ENCODE measurements at regions not wholly inside any gene's neighbourhood (a gene's known extent, or its start where the extent isn't known, plus 50 kb on each side); places are given as distances from the start of the nearest gene placed in this dataset.

DNA sequence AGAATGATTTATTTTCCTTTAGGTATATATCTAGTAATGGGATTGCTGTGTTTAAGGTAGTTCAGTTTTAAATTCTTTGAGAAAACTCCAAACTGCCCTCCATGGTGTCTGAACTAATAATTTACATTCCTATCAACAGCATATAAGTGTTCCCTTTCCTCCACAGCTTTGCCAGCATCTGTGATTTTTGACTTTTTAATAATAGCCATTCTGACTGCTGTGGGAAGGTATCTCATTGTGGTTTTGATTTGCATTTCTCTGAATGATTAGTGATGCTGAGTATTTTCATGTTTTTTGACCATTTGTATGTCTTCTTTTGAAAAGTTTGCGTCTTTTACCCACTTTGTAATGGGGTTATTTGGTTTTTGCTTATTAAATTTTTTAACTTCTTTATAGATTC is 571.6 kb upstream of the CCDC54 start:
- no peak for DNase-seq (ENCODE audit: low read depth)
- H3K4me3 ChIP-seq (ENCODE audit: low read depth, low read length): no peak overlapping the region
- TF ChIP-seq, protein P1, sequence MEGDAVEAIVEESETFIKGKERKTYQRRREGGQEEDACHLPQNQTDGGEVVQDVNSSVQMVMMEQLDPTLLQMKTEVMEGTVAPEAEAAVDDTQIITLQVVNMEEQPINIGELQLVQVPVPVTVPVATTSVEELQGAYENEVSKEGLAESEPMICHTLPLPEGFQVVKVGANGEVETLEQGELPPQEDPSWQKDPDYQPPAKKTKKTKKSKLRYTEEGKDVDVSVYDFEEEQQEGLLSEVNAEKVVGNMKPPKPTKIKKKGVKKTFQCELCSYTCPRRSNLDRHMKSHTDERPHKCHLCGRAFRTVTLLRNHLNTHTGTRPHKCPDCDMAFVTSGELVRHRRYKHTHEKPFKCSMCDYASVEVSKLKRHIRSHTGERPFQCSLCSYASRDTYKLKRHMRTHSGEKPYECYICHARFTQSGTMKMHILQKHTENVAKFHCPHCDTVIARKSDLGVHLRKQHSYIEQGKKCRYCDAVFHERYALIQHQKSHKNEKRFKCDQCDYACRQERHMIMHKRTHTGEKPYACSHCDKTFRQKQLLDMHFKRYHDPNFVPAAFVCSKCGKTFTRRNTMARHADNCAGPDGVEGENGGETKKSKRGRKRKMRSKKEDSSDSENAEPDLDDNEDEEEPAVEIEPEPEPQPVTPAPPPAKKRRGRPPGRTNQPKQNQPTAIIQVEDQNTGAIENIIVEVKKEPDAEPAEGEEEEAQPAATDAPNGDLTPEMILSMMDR (IDR thresholded peaks at IDR 0.05; ENCODE audit: control insufficient read depth, extremely low read depth, insufficient read depth): no peak

GRCh38 chr3:106806964-106807363 is 570.3 kb upstream of the CCDC54 start:
- no peak overlapping the region for H3K4me3 ChIP-seq (ENCODE audit: low read depth, low read length)
- DNase-seq (ENCODE audit: low read depth): no peak
- TF ChIP-seq, protein P1 (IDR thresholded peaks at IDR 0.05; ENCODE audit: control insufficient read depth, extremely low read depth, insufficient read depth): no peak

- TF ChIP-seq, protein P1 (IDR thresholded peaks at IDR 0.05; ENCODE audit: control insufficient read depth, extremely low read depth, insufficient read depth): no peak
- no peak for DNase-seq (ENCODE audit: low read depth)
- H3K4me3 ChIP-seq (ENCODE audit: low read depth, low read length): no peak overlapping the region
Observed at GRCh38 chr3:106809041-106809440, 568.2 kb upstream of the CCDC54 start.

GRCh38 chr3:106809623-106810299 is 567.5 kb upstream of the CCDC54 start:
- DNase-seq (ENCODE audit: low read depth): no peak
- TF ChIP-seq, protein P1 (IDR thresholded peaks at IDR 0.05; ENCODE audit: control insufficient read depth, extremely low read depth, insufficient read depth): no peak
- no peak overlapping the region for H3K4me3 ChIP-seq (ENCODE audit: low read depth, low read length)

- no peak overlapping the region for H3K4me3 ChIP-seq (ENCODE audit: low read depth, low read length)
- TF ChIP-seq, protein P1 (IDR thresholded peaks at IDR 0.05; ENCODE audit: control insufficient read depth, extremely low read depth, insufficient read depth): no peak
- no peak for DNase-seq (ENCODE audit: low read depth)
Observed at GRCh38 chr3:106810300-106810875, 566.9 kb upstream of the CCDC54 start.

DNA sequence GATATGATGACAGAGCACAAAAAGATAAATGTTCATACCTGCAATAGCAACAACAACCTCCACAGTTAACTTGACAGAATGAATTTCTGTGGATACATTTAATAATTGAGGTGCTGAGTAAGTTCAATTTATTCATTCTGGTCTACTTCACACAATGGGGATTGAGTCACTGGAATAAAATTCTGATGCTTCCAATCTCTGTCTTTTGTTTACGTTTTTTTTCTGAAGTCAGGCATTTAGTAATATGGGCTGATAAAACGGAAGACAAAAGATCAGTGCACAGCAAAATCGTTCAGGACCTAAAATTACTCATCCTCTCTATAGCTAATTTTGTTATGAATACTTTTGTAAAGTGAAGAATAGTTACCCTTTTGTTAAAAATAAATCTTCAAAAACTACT is 565.9 kb upstream of the CCDC54 start:
- no peak overlapping the region for H3K4me3 ChIP-seq (ENCODE audit: low read depth, low read length)
- TF ChIP-seq, protein P1 (IDR thresholded peaks at IDR 0.05; ENCODE audit: control insufficient read depth, extremely low read depth, insufficient read depth): no peak
- no peak for DNase-seq (ENCODE audit: low read depth)

- TF ChIP-seq, protein P1 (IDR thresholded peaks at IDR 0.05; ENCODE audit: control insufficient read depth, extremely low read depth, insufficient read depth): no peak
Observed at GRCh38 chr3:106813742-106814141, 563.5 kb upstream of the CCDC54 start.

More at GRCh38 chr3:106813742-106814141, 563.5 kb upstream of the CCDC54 start:
- no peak overlapping the region for H3K4me3 ChIP-seq (ENCODE audit: low read depth, low read length)
- DNase-seq (ENCODE audit: low read depth): no peak

Data from LNCaP clone FGC (cell line).